ENCODE measurements at regions not wholly inside any gene's neighbourhood (a gene's known extent, or its start where the extent isn't known, plus 50 kb on each side); places are given as distances from the start of the nearest gene placed in this dataset.
"Not testable (repeated sequence)": the region's sequence is repeated elsewhere in the genome, so short reads cannot be mapped to it uniquely, and the experiment has no call there.

- Histone ChIP-seq H3K4me1 (ENCODE audit: control insufficient read depth in 2 of 2, insufficient read depth in 2 of 2, low read length in 2 of 2) (no peaks in the 10 kb centered on the region), H3K36me3 (ENCODE audit: control insufficient read depth in 2 of 2, insufficient read depth in 2 of 2, low read length in 1 of 2) (no peaks in the 10 kb centered on the region), H3K27ac (ENCODE audit: low read depth in 1 of 2, low read length in 1 of 2) (no peak overlapping the region), H3K4me3 (ENCODE audit: low read length in 2 of 2) (no peak overlapping the region), H3K27me3 (ENCODE audit: control insufficient read depth in 2 of 2, insufficient read depth in 1 of 2, low read length in 1 of 2) (no peaks in the 10 kb centered on the region), H3K9me3 (ENCODE audit: control insufficient read depth in 2 of 2, insufficient read depth in 1 of 2, low read length in 1 of 2) (no peaks in the 10 kb centered on the region)
- WGBS: 95% methylated on average over 4 of the region's 4 CpGs
- no peak for DNase-seq (ENCODE audit: low read depth in 6 of 9, low spot score in 9 of 9)
Observed at GRCh38 chr11:71173709-71174108, 78.7 kb downstream of the SHANK2 start.

GRCh38 chr11:71172680-71173079 is 79.7 kb downstream of the SHANK2 start:
- Histone ChIP-seq H3K4me3 (ENCODE audit: low read length in 2 of 2) (no peak overlapping the region), H3K36me3 (ENCODE audit: control insufficient read depth in 2 of 2, insufficient read depth in 2 of 2, low read length in 1 of 2) (no peaks in the 10 kb centered on the region), H3K4me1 (ENCODE audit: control insufficient read depth in 2 of 2, insufficient read depth in 2 of 2, low read length in 2 of 2) (no peaks in the 10 kb centered on the region), H3K9me3 (ENCODE audit: control insufficient read depth in 2 of 2, insufficient read depth in 1 of 2, low read length in 1 of 2) (no peaks in the 10 kb centered on the region), H3K27me3 (ENCODE audit: control insufficient read depth in 2 of 2, insufficient read depth in 1 of 2, low read length in 1 of 2) (no peaks in the 10 kb centered on the region), H3K27ac (ENCODE audit: low read depth in 1 of 2, low read length in 1 of 2) (no peak overlapping the region)
- 90% methylated on average over 9 of the region's 9 CpGs for WGBS
- no peak for DNase-seq (ENCODE audit: low read depth in 6 of 9, low spot score in 9 of 9)

GRCh38 chr11:71171576-71171975 is 80.8 kb downstream of the SHANK2 start:
- Histone ChIP-seq H3K9me3 (ENCODE audit: control insufficient read depth in 2 of 2, insufficient read depth in 1 of 2, low read length in 1 of 2) (no peaks in the 10 kb centered on the region), H3K4me3 (ENCODE audit: low read length in 2 of 2) (no peak overlapping the region), H3K36me3 (ENCODE audit: control insufficient read depth in 2 of 2, insufficient read depth in 2 of 2, low read length in 1 of 2) (no peaks in the 10 kb centered on the region), H3K27me3 (ENCODE audit: control insufficient read depth in 2 of 2, insufficient read depth in 1 of 2, low read length in 1 of 2) (no peaks in the 10 kb centered on the region), H3K27ac (ENCODE audit: low read depth in 1 of 2, low read length in 1 of 2) (no peak overlapping the region), H3K4me1 (ENCODE audit: control insufficient read depth in 2 of 2, insufficient read depth in 2 of 2, low read length in 2 of 2) (no peaks in the 10 kb centered on the region)
- DNase-seq (ENCODE audit: low read depth in 6 of 9, low spot score in 9 of 9): no peak
- 95% methylated on average over 11 of the region's 11 CpGs for WGBS

- H3K36me3 ChIP-seq (ENCODE audit: control insufficient read depth in 2 of 2, insufficient read depth in 2 of 2, low read length in 1 of 2): no peaks in the 10 kb centered on the region
- H3K9me3 ChIP-seq (ENCODE audit: control insufficient read depth in 2 of 2, insufficient read depth in 1 of 2, low read length in 1 of 2): no peaks in the 10 kb centered on the region
- no peak for DNase-seq (ENCODE audit: low read depth in 6 of 9, low spot score in 9 of 9)
- no peak overlapping the region for H3K27ac ChIP-seq (ENCODE audit: low read depth in 1 of 2, low read length in 1 of 2)
- no peak overlapping the region for H3K4me3 ChIP-seq (ENCODE audit: low read length in 2 of 2)
- H3K27me3 ChIP-seq (ENCODE audit: control insufficient read depth in 2 of 2, insufficient read depth in 1 of 2, low read length in 1 of 2): no peaks in the 10 kb centered on the region
- no peaks in the 10 kb centered on the region for H3K4me1 ChIP-seq (ENCODE audit: control insufficient read depth in 2 of 2, insufficient read depth in 2 of 2, low read length in 2 of 2)
- 93% methylated on average over 31 of the region's 31 CpGs for WGBS
Observed at GRCh38 chr11:71170624-71171423, 81.6 kb downstream of the SHANK2 start.

GRCh38 chr11:71169313-71169712 is 83.1 kb downstream of the SHANK2 start:
- Histone ChIP-seq H3K4me1 (ENCODE audit: control insufficient read depth in 2 of 2, insufficient read depth in 2 of 2, low read length in 2 of 2) (no peaks in the 10 kb centered on the region), H3K36me3 (ENCODE audit: control insufficient read depth in 2 of 2, insufficient read depth in 2 of 2, low read length in 1 of 2) (no peaks in the 10 kb centered on the region), H3K9me3 (ENCODE audit: control insufficient read depth in 2 of 2, insufficient read depth in 1 of 2, low read length in 1 of 2) (no peaks in the 10 kb centered on the region), H3K27me3 (ENCODE audit: control insufficient read depth in 2 of 2, insufficient read depth in 1 of 2, low read length in 1 of 2) (no peaks in the 10 kb centered on the region), H3K27ac (ENCODE audit: low read depth in 1 of 2, low read length in 1 of 2) (no peak overlapping the region), H3K4me3 (ENCODE audit: low read length in 2 of 2) (no peak overlapping the region)
- 83% methylated on average over 8 of the region's 8 CpGs for WGBS
- DNase-seq (ENCODE audit: low read depth in 6 of 9, low spot score in 9 of 9): no peak

- not testable (repeated sequence) for DNase-seq (ENCODE audit: low read depth in 6 of 9, low spot score in 9 of 9); H3K4me1 ChIP-seq (ENCODE audit: control insufficient read depth in 2 of 2, insufficient read depth in 2 of 2, low read length in 2 of 2); H3K36me3 ChIP-seq (ENCODE audit: control insufficient read depth in 2 of 2, insufficient read depth in 2 of 2, low read length in 1 of 2); H3K9me3 ChIP-seq (ENCODE audit: control insufficient read depth in 2 of 2, insufficient read depth in 1 of 2, low read length in 1 of 2); H3K27ac ChIP-seq (ENCODE audit: low read depth in 1 of 2, low read length in 1 of 2); H3K27me3 ChIP-seq (ENCODE audit: control insufficient read depth in 2 of 2, insufficient read depth in 1 of 2, low read length in 1 of 2); H3K4me3 ChIP-seq (ENCODE audit: low read length in 2 of 2)
- WGBS: 92% methylated on average over 25 of the region's 31 CpGs
Observed at GRCh38 chr11:71167814-71168213, 84.6 kb downstream of the SHANK2 start.

GRCh38 chr11:71165771-71166170 is 86.6 kb downstream of the SHANK2 start:
- no peak for DNase-seq (ENCODE audit: low read depth in 6 of 9, low spot score in 9 of 9)
- no peaks in the 10 kb centered on the region for H3K36me3 ChIP-seq (ENCODE audit: control insufficient read depth in 2 of 2, insufficient read depth in 2 of 2, low read length in 1 of 2)
- WGBS: 93% methylated on average over 12 of the region's 12 CpGs
- H3K4me3 ChIP-seq (ENCODE audit: low read length in 2 of 2): no peak overlapping the region
- no peaks in the 10 kb centered on the region for H3K4me1 ChIP-seq (ENCODE audit: control insufficient read depth in 2 of 2, insufficient read depth in 2 of 2, low read length in 2 of 2)
- H3K27ac ChIP-seq (ENCODE audit: low read depth in 1 of 2, low read length in 1 of 2): no peak overlapping the region
- H3K27me3 ChIP-seq (ENCODE audit: control insufficient read depth in 2 of 2, insufficient read depth in 1 of 2, low read length in 1 of 2): no peaks in the 10 kb centered on the region
- H3K9me3 ChIP-seq (ENCODE audit: control insufficient read depth in 2 of 2, insufficient read depth in 1 of 2, low read length in 1 of 2): no peaks in the 10 kb centered on the region

GRCh38 chr11:71164621-71165020 is 87.8 kb downstream of the SHANK2 start:
- no peaks in the 10 kb centered on the region for H3K36me3 ChIP-seq (ENCODE audit: control insufficient read depth in 2 of 2, insufficient read depth in 2 of 2, low read length in 1 of 2)
- no peak overlapping the region for H3K4me3 ChIP-seq (ENCODE audit: low read length in 2 of 2)
- no peaks in the 10 kb centered on the region for H3K27me3 ChIP-seq (ENCODE audit: control insufficient read depth in 2 of 2, insufficient read depth in 1 of 2, low read length in 1 of 2)
- H3K9me3 ChIP-seq (ENCODE audit: control insufficient read depth in 2 of 2, insufficient read depth in 1 of 2, low read length in 1 of 2): no peaks in the 10 kb centered on the region
- DNase-seq (ENCODE audit: low read depth in 6 of 9, low spot score in 9 of 9): no peak
- no peak overlapping the region for H3K27ac ChIP-seq (ENCODE audit: low read depth in 1 of 2, low read length in 1 of 2)
- H3K4me1 ChIP-seq (ENCODE audit: control insufficient read depth in 2 of 2, insufficient read depth in 2 of 2, low read length in 2 of 2): no peaks in the 10 kb centered on the region
- 87% methylated on average over 7 of the region's 7 CpGs for WGBS

- Histone ChIP-seq H3K4me3 (ENCODE audit: low read length in 2 of 2) (no peak overlapping the region), H3K27me3 (ENCODE audit: control insufficient read depth in 2 of 2, insufficient read depth in 1 of 2, low read length in 1 of 2) (no peaks in the 10 kb centered on the region), H3K27ac (ENCODE audit: low read depth in 1 of 2, low read length in 1 of 2) (no peak overlapping the region), H3K36me3 (ENCODE audit: control insufficient read depth in 2 of 2, insufficient read depth in 2 of 2, low read length in 1 of 2) (no peaks in the 10 kb centered on the region), H3K4me1 (ENCODE audit: control insufficient read depth in 2 of 2, insufficient read depth in 2 of 2, low read length in 2 of 2) (no peaks in the 10 kb centered on the region), H3K9me3 (ENCODE audit: control insufficient read depth in 2 of 2, insufficient read depth in 1 of 2, low read length in 1 of 2) (no peaks in the 10 kb centered on the region)
- DNase-seq (ENCODE audit: low read depth in 6 of 9, low spot score in 9 of 9): no peak
- WGBS: 90% methylated on average over 4 of the region's 4 CpGs
Observed at GRCh38 chr11:71164186-71164585, 88.2 kb downstream of the SHANK2 start.

All from thymus (tissue), 11 donors.